ENCODE measurements at regions not wholly inside any gene's neighbourhood (a gene's known extent, or its start where the extent isn't known, plus 50 kb on each side); places are given as distances from the start of the nearest gene placed in this dataset.
"Not testable (repeated sequence)": the region's sequence is repeated elsewhere in the genome, so short reads cannot be mapped to it uniquely, and the experiment has no call there.

DNA sequence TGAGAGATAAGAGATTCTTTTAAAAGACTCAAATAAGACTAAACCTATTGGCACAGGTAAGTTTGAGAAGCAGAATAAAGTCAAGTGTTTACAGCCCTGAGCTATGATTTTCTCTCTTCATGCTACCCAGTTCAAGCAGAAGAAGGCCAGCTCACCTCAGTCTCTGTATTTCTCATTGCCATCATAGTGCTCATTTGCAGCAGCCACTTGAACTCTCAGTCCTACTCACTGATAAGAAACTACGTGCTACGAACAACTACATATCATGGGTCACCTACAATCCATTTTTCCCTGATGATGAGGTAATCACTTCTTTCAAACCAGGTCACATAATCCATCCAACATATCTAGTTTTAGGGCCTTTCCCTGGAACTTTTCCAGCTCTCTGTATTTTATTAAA is 617.5 kb downstream of the JRKL start:
- DNase-seq (ENCODE audit: insufficient read length, low spot score) (no peak), FAIRE-seq (no peak)
- TF ChIP-seq POLR2A (IDR thresholded peaks at IDR 0.05; ENCODE audit: low read depth, low read length) = no peak

GRCh38 chr11:97009613-97010012 is 619.8 kb downstream of the JRKL start:
- TF ChIP-seq POLR2A (IDR thresholded peaks at IDR 0.05; ENCODE audit: low read depth, low read length) = no peak
- FAIRE-seq (no peak), DNase-seq (ENCODE audit: insufficient read length, low spot score) (no peak)

DNA sequence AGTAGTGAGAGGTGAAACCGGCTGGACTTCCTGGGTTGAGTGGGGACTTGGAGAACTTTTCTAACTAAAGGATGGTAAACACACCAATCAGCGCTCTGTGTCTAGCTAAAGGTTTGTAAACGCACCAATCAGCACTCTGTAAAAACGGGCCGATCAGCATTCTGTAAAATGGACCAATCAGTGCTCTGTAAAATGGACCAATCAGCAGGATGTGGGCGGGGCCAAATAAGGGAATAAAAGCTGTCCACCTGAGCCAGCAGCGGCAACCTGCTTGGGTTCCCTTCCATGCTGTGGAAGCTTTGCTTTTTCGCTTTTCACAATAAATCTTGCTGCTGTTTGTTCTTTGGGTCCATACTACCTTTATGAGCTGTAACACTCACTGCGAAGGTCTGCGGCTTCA is 621.2 kb downstream of the JRKL start:
- not testable (repeated sequence) for DNase-seq (ENCODE audit: insufficient read length, low spot score); FAIRE-seq

GRCh38 chr11:97015327-97015726 is 625.5 kb downstream of the JRKL start:
- no peak for TF ChIP-seq POLR2A (IDR thresholded peaks at IDR 0.05; ENCODE audit: low read depth, low read length)
- no peak for FAIRE-seq
- no peak for DNase-seq (ENCODE audit: insufficient read length, low spot score)

- TF ChIP-seq POLR2A (IDR thresholded peaks at IDR 0.05; ENCODE audit: low read depth, low read length) = no peak
- DNase-seq (ENCODE audit: insufficient read length, low spot score) = no peak
- FAIRE-seq = no peak
These were observed 629.5 kb downstream of the JRKL start for GRCh38 chr11:97019305-97019704.

DNA sequence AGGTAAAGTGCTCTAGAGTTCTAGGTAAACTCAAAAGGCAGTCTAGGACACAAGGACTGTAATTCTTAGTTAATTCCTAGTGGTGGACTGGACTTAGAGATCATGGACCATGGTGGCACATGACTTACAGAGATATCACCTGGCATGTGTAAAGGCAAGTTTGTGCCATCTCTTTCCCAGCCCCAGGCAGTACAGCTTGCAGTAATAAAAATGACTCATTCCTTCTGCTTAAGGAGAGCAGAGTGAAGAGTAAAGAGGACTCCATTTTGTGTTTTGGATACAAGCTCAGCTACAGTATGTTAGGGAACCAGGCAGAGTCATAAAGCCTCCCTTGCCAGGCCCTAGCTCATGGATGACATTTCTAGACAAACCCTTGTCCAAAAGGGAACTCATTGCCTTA is 629.9 kb downstream of the JRKL start:
- no peak for FAIRE-seq
- no peak for TF ChIP-seq POLR2A (IDR thresholded peaks at IDR 0.05; ENCODE audit: low read depth, low read length)
- no peak for DNase-seq (ENCODE audit: insufficient read length, low spot score)

GRCh38 chr11:97022955-97023354 is 633.1 kb downstream of the JRKL start:
- FAIRE-seq (no peak), DNase-seq (ENCODE audit: insufficient read length, low spot score) (no peak)
- TF ChIP-seq POLR2A (IDR thresholded peaks at IDR 0.05; ENCODE audit: low read depth, low read length) = no peak

GRCh38 chr11:97028836-97029406 is 639.1 kb downstream of the JRKL start:
- no peak for DNase-seq (ENCODE audit: insufficient read length, low spot score)

DNA sequence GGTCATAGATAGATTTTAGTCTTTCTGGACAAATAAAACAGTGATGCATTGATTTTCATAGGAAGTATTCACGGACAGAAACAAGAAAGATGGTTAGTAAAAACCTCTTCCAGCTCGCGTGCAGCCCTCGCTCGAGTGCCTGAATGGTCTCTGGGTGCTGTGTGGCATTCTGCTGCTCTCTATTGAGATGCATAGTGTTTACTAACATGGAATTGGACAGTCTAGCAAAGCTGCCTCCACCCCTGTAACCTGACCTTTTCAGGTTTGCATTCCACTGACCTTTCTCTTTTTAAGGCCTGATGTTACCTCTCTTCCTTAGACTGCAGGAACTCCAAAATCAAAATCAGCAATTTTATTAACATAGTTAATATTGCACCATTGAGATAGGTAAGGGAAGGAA is 643.4 kb downstream of the JRKL start:
- no peak for DNase-seq (ENCODE audit: insufficient read length, low spot score)
- no peak for FAIRE-seq
- TF ChIP-seq POLR2A (IDR thresholded peaks at IDR 0.05; ENCODE audit: low read depth, low read length) = no peak

More at GRCh38 chr11:97028836-97029406, 639.1 kb downstream of the JRKL start:
- no peak for TF ChIP-seq POLR2A (IDR thresholded peaks at IDR 0.05; ENCODE audit: low read depth, low read length)
- FAIRE-seq = no peak

DNA sequence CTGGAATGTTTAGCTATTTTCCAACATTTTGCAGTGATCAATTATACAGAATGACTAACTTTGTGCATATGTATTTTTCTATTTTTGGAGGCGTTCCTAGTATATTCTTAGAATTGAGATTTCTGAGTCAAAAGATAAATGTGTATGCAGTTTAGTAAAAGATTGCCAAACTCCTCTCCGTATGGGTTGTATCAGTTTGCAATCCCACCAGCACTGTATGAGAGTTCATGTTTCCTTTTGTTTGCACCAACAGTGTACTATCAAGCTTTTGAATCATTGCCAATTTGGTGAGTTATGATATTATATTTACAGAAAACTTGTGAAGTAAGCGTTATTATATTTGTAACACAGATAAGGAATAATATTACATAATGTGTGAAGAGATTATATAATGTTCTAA is 658.7 kb downstream of the JRKL start:
- DNase-seq (ENCODE audit: insufficient read length, low spot score) (no peak), FAIRE-seq (no peak)
- no peak for TF ChIP-seq POLR2A (IDR thresholded peaks at IDR 0.05; ENCODE audit: low read depth, low read length)

GRCh38 chr11:97060184-97060583 is 670.4 kb downstream of the JRKL start:
- FAIRE-seq (no peak), DNase-seq (ENCODE audit: insufficient read length, low spot score) (no peak)
- TF ChIP-seq POLR2A (IDR thresholded peaks at IDR 0.05; ENCODE audit: low read depth, low read length) = no peak

DNA sequence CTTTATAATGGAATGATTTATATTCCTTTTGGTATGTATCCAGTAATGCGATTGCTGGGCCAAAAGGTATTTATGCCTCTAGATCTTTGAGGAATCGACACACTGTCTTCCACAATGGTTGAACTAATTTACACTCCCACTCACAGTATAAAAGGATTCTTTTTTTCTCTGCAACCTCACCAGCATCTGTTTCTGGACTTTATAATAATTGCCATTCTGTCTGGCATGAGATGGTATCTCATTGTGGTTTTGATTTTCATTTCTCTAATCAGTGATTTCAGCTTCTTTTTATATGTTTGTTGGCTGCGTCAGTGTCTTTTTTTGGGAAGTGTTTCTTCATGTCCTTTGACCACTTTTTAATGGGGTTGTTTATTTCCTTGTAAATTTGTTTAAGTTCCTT is 679.3 kb downstream of the JRKL start:
- TF ChIP-seq POLR2A (IDR thresholded peaks at IDR 0.05; ENCODE audit: low read depth, low read length) = no peak
- FAIRE-seq = no peak
- DNase-seq (ENCODE audit: insufficient read length, low spot score) = no peak

GRCh38 chr11:97072420-97072819 is 682.6 kb downstream of the JRKL start:
- FAIRE-seq = no peak
- DNase-seq (ENCODE audit: insufficient read length, low spot score) = no peak
- TF ChIP-seq POLR2A (IDR thresholded peaks at IDR 0.05; ENCODE audit: low read depth, low read length) = no peak

DNA sequence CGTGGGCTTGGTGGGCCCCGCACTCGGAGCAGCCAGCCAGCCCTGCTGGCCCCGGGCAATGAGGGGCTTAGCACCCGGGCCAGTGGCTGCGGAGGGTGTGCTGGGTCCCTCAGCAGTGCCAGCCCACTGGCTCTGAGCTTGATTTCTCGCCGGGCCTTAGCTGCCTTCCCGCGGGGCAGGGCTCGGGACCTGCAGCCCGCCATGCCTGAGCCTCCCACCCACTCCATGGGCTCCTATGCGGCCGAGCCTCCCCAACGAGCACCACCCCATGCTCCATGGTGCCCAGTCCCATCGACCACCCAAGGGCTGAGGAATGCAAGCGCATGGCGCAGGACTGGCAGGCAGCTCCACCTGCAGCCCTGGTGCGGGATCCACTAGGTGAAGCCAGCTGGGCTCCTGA is 686.9 kb downstream of the JRKL start:
- DNase-seq (ENCODE audit: insufficient read length, low spot score); FAIRE-seq: not testable (repeated sequence)

DNA sequence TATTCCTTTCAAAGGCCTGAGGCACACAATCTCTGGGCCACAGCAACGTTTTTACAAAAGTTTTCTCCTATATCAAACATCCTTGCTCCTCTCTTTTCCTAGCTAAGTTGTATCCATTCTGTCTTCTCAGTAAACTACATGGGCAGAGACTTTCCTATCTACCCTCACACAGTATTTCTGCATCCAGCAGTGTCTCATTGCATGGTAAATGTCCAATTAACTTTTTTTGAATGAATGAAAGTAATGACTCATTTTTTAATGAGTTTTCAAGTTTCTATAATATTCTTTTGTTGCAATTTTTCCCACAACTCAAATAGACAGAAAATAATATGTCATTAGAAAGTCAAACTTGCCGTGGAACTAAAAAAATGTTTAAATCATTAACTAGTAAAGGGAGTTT is 688.6 kb downstream of the JRKL start:
- DNase-seq (ENCODE audit: insufficient read length, low spot score) (no peak), FAIRE-seq (no peak)
- TF ChIP-seq POLR2A (IDR thresholded peaks at IDR 0.05; ENCODE audit: low read depth, low read length) = no peak

- DNase-seq (ENCODE audit: insufficient read length, low spot score) (no peak), FAIRE-seq (no peak)
- no peak for TF ChIP-seq POLR2A (IDR thresholded peaks at IDR 0.05; ENCODE audit: low read depth, low read length)
These were observed 689.4 kb downstream of the JRKL start for GRCh38 chr11:97079244-97079643.
